Activated T-cell treated with anti-CD3 and anti-CD28 coated beads for 1 hour (primary cell): ENCODE measurements at regions not wholly inside any gene's neighbourhood (a gene's known extent, or its start where the extent isn't known, plus 50 kb on each side); places are given as distances from the start of the nearest gene placed in this dataset.

Experiments
- DNase-seq: peaks from one replicate; pipeline ENCODE4 v3.0.0-alpha.2; 2020; ENCODE audit warnings: low read depth

DNA sequence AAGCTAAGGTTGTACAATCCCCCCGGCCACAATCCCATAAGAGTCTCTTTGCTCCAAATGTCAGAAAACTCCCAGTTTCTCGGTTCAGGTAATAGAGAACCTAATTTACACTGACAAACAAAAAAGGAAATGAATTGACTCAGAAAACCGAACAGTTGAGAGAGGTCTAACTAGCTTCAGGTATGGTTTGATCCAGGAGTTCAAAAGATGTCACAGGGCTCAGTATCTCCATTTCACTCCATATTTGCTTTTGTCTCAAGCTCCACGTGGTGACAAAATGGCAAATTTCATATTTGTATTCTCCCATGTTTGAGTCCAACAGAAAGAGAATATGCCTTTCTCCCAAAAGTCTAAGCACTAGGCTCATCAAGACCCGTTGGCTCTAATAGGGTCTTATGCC, 117.4 kb downstream of the AXIN2 start:
- no peak for DNase-seq

DNA sequence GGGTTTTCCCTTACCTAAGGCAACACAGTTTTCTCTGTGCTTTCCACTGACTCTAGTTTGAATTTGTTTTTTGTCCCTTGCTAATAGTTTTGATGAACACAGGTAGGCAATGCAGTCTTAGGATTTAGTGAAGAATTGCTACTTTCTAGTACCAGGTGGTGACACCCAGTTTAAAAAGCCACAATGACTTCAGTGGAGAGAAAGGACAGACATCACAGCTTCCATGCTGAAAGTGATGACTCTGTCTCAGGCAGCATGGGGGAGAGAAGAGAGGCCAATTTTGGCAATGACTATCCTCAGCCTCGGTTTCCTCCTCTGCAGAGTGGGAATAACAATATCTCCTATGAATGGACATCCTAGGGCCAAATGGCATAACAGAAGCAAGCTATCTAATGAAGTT, 118.8 kb downstream of the AXIN2 start:
- DNase-seq = no peak

DNA sequence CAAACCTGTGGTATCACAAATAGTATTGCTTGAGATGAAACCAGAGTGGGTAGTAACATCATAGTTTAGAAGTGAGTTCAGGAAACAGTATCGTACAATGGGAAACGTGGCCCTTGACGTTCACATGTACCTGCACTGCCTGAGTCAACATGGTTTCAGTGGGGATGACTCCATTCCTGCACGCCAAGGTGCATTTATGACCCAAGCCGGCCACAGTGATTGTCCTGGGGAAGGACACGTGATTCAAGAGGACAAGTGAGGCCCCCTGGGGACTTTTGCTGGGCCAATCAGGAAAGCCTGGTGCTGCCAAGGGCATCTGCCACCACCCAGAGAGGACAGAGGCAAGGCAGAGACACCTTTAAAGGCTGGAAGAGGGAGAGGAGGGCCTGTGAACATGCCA, 119.2 kb downstream of the AXIN2 start:
- DNase-seq = no peak

DNA sequence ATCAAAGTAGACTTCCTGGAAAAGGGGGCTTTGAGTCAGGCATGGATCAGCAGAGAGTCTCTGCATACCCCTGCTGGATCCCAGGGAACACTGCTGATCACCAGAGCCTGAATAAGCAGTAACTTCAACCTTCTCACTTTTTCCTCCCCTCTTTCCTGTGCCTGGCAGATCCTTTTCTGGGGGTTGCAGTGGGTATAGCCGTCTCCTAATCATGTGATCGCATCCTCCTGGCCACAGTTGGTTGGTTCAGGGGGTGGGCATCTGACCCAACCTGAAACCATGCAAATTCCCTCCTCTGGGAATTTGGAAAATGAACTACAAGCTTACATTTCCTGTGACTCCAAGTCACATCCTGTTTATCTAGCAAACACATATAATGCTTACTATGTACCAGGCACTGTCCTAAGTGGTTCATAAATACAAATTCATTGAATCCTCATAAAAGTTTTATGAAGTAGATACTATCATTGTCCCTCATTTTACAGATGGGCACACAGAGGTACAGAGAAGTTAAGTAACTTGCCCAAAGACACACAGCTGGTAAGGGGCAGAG, 120.3 kb downstream of the AXIN2 start:
- no peak for DNase-seq

DNA sequence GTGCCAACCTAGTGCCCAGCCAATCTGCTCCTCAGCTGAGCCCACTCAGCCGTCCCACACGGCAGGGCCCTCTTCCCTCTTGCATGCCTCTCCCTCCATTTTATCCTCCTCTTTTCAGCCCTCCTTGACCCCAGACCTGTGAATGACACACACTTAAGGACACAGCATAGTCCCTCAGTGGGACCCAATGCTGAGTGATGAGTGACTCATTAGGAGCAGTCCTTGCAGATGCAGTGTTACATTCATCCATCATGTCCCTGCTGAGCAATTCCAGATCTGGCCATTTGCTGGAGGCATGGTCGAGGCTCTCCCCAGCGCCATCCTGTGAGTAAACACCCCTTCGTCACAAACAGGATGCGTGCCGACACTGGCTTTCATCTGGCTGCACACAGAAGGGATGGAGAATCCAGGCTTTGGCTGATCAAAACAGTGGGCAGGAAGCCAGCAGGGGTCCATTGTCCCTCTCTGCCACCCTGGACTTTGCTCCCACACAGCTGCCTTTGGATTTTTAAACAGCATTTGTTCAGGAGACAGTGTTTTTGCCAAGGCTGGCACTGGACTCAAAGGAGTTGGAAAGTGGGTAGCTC, 122.6 kb downstream of the AXIN2 start:
- no peak for DNase-seq

DNA sequence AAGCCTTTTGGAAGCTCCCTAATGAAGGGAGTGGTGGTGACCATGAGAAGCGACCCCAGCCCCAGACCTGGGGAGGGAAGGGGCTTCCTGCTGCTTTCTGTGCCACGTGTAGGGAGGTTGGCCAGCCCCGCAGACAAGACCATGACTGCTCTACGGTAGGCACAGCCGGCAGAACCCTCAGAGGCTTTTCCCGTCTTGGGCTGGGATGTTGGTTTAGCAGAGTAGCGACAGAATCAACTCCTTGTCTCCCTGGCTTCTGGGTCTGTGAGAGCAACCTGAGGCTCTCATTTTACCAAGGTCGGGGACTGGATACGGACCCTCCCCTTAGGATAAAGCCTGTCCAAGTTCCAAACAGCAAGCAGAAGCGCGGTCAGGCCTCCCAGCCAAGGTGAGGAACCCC, 123.3 kb downstream of the AXIN2 start:
- no peak for DNase-seq

DNA sequence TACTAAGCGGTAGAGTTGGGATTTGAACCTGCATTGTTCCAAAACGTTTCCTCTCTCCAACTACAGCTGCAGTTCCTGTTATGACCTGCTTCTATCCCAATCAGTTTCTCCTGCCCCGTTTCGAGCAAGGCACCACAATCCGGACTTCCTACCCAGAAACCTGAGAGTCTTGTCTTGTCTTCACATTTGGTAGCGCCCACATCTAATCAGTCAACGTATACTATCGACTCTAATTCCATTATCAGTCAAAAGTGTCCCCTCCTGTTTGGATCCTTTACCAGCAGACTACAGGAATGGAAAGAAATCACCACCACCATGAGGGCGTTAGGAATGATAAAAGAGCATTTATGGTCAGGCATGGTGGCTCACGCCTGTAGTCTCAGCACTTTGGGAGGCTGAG, 124.6 kb downstream of the AXIN2 start:
- DNase-seq = no peak

DNA sequence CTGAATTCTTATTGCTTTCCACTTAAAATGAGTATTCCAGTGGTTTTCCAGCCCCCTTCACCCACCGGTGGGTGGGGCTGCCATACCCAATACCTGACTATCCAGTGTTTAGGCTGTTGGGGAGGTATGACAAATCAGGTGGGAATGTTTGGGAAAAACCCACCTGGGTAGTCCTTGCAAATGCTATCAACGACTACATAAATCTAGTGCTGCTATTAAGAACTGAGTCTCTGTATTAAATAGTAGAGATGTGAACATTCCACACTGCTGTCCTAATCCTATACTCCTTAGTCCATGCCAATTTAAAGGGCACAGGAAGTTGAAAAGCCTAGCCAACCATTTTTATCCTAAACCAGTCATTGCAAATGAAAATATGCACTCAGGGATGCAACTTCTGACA, 126.6 kb downstream of the AXIN2 start:
- no peak for DNase-seq

DNA sequence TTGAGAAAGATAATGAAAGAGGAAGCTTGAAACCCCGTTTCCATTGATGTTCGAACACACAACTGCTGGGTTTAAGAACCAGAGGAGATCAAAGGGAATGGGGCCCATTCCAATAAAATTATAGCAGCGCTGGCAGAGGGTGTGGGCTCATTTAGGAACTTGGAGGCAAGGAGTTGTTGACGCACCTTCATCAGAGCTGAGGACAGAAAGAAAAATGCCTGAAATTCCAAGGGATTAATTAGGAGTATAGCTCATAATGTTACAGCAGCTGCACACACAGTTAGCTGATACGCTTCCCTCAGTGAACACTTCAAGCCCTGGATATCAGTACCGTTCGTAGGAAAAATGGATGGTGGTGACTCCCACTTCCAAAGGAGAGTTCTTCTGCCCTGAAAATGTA, 127.2 kb downstream of the AXIN2 start:
- DNase-seq = no peak

DNA sequence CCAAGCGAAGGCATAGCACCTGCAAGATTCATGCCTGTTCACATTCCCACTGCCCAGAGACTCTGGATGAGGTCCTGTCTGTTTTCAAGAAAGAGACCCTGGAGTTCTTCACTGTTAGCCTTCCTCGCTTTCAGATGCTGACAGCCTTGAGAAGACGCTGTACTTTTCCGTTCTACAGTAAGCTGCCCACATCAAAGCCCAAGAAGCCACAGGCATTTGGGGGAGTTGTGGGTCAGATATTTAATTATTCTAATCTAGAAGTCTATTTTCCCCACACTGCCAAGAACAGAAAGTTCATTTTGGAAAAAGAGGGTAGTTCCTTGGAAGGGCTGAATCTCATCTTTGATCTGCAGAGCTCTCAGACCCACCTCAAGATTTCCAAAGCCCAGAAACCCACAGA, 127.9 kb downstream of the AXIN2 start:
- no peak for DNase-seq

DNA sequence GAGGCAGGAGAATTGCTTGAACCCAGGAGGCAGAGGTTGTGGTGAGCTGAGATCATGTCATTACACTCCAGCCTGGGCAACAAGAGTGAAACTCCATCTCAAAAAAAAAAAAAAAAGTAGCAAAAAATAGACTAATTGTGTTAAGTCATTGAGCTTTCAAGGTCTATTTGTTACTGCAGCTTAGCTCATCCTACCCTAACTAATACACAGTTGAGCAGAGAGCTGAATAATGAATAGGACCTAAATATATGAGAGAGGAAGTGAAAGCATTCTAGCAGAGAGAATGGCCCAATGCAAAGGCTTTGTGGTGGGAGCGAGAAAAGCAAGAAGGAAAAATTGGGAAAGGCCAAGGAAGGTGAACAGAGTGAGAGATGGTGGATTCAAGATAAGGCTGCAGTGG, 128.3 kb downstream of the AXIN2 start:
- DNase-seq = no peak

DNA sequence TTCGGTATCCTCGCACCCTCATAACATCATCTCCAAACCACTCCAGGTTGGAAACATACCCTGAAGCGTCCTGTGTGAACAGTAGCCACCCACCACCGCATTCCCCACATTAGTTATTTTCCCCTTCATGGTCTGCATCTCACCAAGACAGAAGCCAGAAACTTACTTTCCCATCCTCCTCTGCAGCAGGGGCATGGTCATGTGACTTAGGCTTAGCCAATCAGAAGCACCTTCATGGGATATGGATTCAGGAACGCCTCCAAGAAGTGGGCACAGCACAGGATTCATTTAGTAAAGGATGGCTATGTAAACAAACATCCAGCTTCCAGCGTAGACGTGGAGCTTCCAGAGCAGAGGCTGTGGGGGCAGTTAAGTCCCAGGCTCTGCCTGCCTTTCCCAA, 130.3 kb downstream of the AXIN2 start:
- no peak for DNase-seq

DNA sequence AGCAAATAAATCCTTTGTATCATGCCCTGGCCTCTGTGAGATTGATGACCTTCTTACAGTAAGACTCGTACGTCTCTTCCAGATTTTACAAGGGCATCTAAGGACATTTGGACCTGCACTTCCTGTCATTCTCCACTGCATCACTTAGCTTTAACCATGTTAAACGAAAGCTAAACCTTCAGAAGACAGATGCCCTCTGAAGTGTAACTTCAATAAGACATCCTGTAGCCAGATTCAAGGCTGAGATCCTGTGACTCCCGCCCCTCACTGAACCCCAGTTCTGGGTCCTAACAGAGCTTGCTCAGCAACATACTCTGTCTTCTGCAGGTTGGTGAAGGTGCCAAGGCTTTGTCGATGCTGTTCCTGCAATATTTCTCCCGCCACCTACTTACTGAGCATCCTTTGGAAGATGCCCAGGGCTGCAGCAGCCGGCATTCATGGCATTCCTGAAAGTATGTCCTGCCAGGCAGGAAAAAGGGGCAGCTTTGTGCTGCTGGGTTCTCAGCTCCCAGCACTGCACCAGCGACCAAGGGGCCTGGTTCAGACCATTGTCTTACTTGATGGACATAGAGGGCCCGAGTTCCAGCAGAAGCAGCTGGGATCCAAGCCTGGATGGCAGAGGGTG, 131.1 kb downstream of the AXIN2 start:
- no peak for DNase-seq

DNA sequence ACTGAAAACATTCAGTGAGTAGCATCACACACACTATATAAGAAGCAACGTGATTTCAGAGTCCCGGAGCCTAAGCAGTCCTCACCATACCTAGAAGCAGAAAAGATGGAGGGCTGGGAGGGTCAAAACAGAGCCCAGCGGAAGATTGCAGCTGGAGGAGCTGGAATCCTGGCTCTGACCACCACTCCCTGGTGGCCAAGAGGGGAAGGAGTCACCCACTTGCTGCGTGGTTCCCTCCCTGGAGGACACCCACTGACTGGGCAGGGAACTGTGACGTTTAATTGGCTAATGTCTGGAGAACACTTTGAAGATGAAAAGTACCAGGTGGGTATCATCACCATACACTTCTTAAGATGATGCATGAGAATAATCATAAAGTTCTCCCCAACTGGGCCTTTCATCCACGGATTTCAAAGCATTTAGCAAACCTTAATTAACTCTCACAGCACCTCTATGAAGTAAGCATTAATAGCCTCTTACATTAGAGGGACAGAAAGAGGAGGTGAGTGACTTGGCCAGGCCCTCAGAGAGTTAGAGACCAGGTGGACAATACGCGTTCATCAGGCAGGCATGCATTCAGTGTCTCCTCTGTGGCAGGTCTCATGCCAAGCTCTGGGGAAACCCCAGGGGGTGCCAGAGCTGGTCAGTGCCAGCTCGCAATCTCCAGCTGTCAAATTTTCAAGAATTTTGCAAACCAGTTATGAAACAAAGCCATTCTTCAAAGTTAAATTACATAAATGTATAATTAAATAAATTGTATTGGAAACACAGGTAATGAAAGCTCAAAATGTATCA, 137.9 kb downstream of the AXIN2 start:
- no peak for DNase-seq

DNA sequence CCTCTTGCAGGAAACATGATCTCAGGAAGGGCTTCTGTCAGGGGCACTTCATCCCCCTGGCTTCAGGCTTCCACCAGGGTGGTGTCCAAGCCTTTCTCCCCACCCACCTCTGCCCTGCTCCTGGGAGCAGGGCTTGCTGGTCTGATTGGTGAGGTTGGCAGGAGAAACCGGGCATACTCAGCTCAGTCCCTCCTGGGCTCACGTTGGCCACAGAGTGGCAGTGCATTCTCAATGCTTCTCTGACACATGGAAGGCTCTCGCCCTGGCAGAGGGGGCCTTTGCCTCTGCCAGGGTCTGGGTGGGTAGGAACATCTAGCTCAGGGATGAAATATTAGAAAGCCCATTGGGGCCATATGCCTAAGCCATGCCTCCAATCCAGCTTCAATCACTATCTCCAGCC, 142.8 kb downstream of the AXIN2 start:
- DNase-seq = no peak

DNA sequence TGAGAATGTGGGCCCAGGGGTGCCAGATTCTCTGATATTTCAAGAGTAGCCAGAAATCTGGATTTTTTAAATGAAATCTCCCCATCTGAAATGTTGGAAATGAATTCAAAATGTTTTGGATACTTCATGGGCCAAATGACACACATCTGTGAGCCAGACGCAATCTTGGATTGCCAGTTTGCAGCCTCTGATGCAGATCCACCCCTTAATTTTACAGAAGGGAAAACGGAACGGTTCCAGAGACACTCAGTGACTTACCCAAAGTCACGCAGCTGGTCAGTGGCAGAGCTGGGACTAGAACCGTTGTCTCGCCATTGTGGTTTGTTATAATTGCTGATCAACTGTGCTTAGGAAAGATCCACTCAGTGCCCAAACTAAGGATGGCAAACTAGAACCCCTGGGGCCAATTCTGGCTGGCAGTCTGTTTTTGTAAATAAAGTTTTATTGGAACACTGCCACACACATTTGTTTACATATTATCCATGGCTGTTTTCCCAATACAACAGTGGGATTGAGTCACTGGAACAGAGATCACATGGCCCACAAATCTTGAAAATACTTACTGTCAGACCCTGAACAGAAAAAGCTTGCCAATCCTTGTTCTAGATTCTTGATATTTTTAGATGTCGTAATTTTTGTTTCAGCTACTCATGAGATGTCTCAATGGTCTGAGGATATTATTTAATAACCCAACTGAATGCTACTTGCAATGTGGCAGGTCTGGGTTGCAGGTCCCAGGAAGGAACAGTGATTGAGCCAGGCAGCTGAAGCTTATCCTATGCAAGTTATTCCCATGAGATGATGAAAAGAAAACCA, 143.8 kb downstream of the AXIN2 start:
- DNase-seq = no peak

DNA sequence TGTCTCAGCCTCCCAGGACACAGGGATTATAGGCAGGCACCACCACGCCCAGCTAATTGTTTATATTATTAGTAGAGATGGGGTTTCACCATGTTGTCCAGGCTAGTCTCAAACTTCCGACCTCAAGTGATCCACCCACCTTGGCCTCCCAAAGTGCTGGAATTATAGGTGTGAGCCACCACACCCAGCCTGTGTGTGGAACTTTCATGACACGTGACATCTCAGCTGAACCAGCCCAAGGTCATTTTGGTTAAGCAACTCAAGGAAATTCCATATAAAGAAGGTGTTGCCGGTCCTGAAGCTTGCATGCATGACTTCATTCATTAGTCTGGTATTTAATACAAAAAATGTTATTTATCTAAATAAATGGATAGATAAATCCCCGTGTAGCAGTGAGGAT, 145.5 kb downstream of the AXIN2 start:
- no peak for DNase-seq

DNA sequence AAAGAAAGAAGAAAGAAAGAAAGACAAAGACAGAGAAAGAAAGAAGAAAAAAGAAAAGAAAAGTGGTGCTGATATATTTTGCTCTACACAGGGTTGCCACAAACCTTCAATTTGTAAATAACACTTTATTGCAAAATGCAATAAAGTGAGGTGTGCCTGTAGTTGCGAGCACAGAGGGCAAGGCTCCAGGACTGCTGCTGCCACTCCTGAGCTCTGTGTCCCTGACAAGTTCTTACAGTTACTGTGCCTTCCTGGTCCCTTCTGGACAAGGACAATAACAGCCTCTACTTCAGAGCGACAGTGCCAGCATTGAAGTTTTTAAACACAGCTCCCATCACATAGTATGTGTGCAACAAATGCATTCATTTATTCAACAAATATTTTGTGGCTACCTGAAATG, 148.1 kb downstream of the AXIN2 start:
- no peak for DNase-seq

DNA sequence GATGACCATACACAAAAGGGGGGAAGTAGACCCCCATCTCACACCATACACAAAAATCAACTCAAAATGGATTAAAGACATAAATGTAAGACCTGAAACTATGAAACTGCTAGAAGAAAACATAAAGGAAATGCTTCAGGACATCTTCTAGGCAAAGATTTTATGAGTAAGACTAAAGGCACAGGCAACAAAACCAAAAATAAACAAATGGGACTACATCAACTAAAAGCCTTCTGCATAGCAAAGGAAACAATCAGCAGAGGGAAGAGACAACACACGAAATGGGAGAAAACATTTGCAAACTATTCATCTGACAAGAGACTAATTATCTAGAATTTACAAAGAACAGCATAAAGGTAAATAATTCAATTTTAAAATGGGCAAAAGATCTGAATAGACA, 152.1 kb downstream of the AXIN2 start:
- no peak for DNase-seq

DNA sequence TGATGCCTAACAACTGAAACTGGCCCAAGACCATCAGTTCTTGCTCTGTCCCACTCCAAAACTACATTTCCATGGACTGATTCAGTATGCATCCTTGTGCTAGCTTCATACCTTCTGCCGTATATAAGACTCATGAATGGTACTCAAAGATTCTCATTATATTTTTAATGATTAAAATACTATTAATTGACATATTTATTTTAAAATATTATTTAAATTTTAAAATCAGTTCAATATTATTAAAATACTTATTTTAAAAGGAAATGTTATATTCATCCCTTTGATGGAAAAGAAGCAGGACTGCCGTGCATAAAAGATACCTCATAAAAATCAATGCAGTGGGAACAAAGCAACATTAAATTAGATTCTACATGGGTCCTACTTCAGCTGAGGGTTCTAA, 153.4 kb downstream of the AXIN2 start:
- no peak for DNase-seq

DNA sequence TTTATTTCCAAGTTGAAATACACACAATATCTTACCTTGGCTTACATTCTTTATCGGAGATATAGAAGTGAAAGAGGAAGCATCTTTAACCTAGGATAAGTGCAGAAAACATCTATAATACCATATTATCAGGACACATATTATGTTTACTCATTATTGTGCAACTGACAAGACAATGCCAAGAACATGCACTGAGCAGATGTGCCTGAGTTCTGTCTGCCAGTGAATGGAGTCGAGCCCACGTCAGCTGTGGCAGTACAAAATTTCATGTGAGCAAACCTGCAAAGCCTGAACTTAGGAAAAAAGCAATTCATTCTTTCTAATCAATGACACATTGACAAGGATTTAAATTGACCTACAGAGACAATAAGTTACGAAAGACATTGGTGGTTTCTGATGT, 154.4 kb downstream of the AXIN2 start:
- no peak for DNase-seq

DNA sequence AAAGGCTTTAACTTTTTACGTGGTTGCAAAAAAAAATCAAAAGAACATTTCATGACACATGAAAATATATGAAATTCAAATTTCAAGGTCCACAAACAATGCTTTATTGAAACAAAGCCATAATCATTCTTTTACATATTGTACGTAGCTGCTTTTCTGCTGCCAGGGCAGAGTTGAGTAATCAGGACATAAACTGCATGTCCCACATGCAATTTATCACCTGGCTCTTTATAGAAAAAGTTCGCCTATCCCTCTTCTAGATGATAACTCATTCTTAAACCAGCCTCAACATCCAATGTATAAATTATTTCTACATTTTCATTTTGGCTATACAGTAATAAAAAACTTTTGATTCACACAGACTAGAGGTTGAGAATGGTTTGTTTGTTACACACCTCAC, 154.9 kb downstream of the AXIN2 start:
- DNase-seq = no peak

DNA sequence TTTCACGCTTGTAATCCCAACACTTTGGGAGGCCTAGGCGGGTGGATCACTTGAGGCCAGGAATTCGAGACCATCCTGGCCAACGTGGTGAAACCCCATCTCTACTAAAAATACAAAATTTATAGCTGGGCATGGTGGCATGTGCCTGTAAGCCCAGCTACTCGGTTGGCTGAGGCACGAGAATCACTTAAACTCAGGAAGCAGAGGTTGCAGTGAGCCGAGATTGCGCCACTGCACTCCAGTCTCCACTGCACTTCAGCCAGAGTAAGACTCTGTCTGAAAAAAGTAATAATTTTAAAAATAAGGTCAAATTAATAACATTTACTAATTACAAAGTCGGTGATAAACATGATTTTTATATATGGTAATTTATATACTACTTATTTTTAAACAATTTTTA, 155.9 kb downstream of the AXIN2 start:
- DNase-seq = no peak
